BLaER1 (cell line): ENCODE measurements at regions not wholly inside any gene's neighbourhood (a gene's known extent, or its start where the extent isn't known, plus 50 kb on each side); places are given as distances from the start of the nearest gene placed in this dataset.

Experiments
- H3K27ac ChIP-seq: shearing (Covaris generic); formaldehyde crosslinking; 2 replicates; pipeline ENCODE4 v1.8.1; 2022
- H3K27me3 ChIP-seq: shearing (Covaris generic); formaldehyde crosslinking; 2 replicates; pipeline ENCODE4 v1.8.1; 2022
- H3K36me3 ChIP-seq: shearing (Covaris generic); formaldehyde crosslinking; 2 replicates; pipeline ENCODE4 v1.8.1; 2022
- H3K4me1 ChIP-seq: shearing (Covaris generic); formaldehyde crosslinking; 2 replicates; pipeline ENCODE4 v1.8.1; 2022
- H3K4me2 ChIP-seq: shearing (Covaris generic); formaldehyde crosslinking; 2 replicates; pipeline ENCODE4 v1.8.1; 2022
- H3K4me3 ChIP-seq: shearing (Covaris generic); formaldehyde crosslinking; 2 replicates; pipeline ENCODE4 v1.8.1; 2022
- H3K9ac ChIP-seq: shearing (Covaris generic); formaldehyde crosslinking; 2 replicates; pipeline ENCODE4 v1.8.1; 2022
- H3K9me3 ChIP-seq: shearing (Covaris generic); formaldehyde crosslinking; 2 replicates; pipeline ENCODE4 v1.8.1; 2022
- H4K20me1 ChIP-seq: shearing (Covaris generic); formaldehyde crosslinking; 2 replicates; pipeline ENCODE4 v1.8.1; 2022
- Cebpa-rat ChIP-seq: shearing (Covaris generic); IDR thresholded peaks from 2 replicates; pipeline ENCODE4 v1.8.1; 2022

DNA sequence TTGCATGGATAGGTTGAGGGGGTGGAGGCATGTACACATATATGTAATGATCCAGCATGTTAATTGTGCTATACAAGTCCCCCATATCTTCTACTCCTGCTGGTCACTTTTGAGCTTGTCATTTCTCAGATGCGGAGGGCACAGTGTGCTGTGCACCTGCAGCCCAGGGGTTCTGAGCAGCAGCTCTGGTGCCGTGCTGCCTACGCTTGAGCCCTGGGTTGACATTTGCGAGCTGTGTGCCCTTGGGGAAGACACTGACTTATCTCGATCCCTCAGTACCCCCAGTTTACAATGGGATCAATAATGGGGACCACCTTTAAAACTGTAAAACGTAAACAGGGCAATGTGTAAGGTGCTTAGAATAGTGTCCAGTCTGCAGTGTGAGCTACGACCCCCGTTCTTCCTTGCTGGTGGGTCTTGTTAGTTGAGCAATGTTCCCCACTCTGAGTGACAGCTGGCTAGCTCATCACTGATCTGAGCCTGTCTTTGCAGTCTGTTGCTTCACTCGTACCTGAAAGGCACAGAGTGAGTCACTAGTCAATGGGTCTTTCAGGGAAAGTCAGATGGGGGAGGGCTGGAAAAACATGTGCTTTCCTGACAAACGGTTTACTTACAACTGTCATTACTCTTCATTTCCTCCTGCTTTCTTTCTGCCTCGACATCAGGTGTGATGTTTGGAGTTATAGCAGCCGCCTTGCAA, 91.7 kb downstream of the SLC2A10 start:
- H3K27ac ChIP-seq: no peak overlapping the region
- TF ChIP-seq Cebpa-rat: no peak
- H4K20me1 ChIP-seq: no peaks in the 10 kb centered on the region
- peaks cover 11% of the 10 kb centered on the region; the same call in 1 of the 2 replicates for H3K27me3 ChIP-seq
- no peaks in the 10 kb centered on the region for H3K4me1 ChIP-seq
- H3K4me2 ChIP-seq: no peak overlapping the region
- H3K9me3 ChIP-seq: no peaks in the 10 kb centered on the region
- no peaks in the 10 kb centered on the region for H3K36me3 ChIP-seq
- H3K4me3 ChIP-seq: no peak overlapping the region
- no peak overlapping the region for H3K9ac ChIP-seq

DNA sequence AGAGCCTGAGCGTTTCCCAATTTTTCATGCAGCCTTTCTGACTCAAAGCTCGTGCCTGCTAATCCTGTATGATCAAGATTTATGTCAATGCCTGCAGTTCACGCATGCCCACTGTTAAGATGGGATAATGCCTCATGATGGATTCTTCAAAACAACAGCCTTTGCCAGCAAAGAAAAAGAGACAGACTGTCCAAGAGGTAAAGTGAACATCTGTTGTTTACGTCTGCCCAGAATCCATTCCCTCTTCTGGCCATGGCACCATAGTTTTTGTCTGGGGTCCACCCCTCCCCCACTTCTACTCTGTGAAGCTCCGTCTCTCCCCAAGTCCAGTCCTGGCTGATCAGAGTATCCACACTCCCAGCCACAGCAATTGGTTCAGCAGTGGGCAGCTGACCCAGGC, 91.9 kb upstream of the EYA2 start:
- Histone ChIP-seq H3K4me3 (no peak overlapping the region), H3K36me3 (no peaks in the 10 kb centered on the region), H3K27ac (no peak overlapping the region), H3K27me3 (peaks cover 11% of the 10 kb centered on the region; the same call in 1 of the 2 replicates), H4K20me1 (no peaks in the 10 kb centered on the region), H3K4me1 (no peaks in the 10 kb centered on the region), H3K4me2 (no peak overlapping the region), H3K9ac (no peak overlapping the region), H3K9me3 (no peaks in the 10 kb centered on the region)
- no peak for TF ChIP-seq Cebpa-rat

DNA sequence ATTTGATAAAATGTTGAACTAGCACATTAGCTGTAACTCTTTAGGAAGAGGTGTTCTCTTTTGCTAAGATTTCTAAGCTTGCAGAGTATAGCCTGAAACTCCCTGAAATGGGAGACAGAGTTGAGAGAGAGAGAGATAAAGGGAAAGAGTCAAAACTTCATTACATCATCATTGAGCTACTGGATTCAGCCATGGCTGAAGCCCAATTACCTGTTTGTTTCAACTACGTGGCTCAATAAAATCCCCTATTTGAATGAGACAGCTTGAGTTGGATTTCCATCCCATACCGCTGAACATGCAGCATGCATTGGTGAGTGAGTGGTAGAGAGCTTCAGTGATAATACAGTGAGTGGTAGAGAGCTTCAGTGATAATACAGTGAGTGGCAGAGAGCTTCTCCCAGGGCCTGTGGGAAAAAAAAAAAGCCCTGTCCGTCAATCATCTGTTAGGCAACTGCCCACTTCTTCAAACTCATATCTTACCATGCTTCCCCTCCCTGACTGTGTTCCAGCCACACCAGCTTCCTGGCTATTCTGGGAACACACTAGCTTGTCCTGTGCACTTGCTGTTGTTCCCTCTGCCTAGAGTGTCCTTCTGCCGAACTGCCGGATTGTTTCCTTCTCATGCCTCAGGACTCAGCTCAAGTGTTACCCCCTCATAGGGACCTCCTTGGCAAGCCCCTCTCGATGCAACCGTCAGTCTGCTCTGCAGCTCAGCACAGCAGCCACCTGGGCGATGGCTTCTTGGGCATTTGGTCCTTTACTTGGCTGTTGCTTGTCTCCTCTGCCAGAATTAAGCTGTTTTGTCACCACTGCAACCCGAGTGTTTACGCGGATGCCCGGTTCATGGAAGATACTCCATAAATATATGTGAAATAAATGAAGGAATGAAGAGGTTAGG, 91.3 kb upstream of the EYA2 start:
- Histone ChIP-seq H3K27ac (no peak overlapping the region), H4K20me1 (no peaks in the 10 kb centered on the region), H3K9me3 (no peaks in the 10 kb centered on the region), H3K4me2 (no peak overlapping the region), H3K4me3 (no peak overlapping the region), H3K36me3 (no peaks in the 10 kb centered on the region), H3K27me3 (peaks cover 11% of the 10 kb centered on the region; the same call in 1 of the 2 replicates), H3K9ac (no peak overlapping the region), H3K4me1 (no peaks in the 10 kb centered on the region)
- no peak for TF ChIP-seq Cebpa-rat

DNA sequence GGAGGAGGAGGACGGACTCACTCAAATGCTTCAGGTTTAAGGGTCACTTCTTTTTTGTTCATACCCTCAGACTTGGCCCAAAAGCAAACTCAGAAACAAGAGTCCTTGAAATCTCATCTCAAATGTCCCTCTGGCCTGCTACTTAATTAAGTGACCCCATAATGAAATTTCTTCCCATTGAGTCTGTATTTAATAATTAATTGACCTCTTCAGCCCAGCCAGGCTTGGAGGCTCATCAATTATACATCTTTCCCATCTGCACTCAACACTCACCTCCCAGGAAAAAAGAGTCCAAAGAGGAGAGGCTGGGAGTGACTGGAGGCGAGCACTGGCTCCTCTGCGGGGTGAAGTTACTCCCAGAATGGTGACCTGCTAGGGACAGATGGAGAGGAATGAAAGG, 90.5 kb upstream of the EYA2 start:
- H3K27me3 ChIP-seq: peaks cover 11% of the 10 kb centered on the region; the same call in 1 of the 2 replicates
- no peak for TF ChIP-seq Cebpa-rat
- H3K9ac ChIP-seq: no peak overlapping the region
- H4K20me1 ChIP-seq: no peaks in the 10 kb centered on the region
- H3K4me3 ChIP-seq: no peak overlapping the region
- H3K4me1 ChIP-seq: no peaks in the 10 kb centered on the region
- H3K4me2 ChIP-seq: no peak overlapping the region
- H3K36me3 ChIP-seq: no peaks in the 10 kb centered on the region
- H3K27ac ChIP-seq: no peak overlapping the region
- H3K9me3 ChIP-seq: no peaks in the 10 kb centered on the region

DNA sequence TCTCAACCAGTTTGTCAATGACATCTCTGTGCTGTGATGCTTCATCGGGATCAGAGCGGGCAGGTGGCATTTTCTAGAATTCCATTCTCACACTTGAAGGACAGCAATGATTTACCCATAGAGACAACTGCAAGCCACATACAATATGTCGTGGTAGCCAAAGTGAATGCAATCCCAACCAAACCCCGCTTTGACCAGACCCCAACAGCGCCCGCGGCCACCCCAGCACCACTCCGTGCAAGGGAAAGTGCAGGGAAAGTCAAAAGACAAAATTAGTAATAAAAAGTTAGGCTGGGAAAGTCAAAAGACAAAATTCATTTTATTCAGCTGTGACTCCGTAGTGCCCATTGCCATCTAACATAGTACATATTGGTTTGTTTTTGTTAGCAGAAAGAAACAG, 88.8 kb upstream of the EYA2 start:
- Histone ChIP-seq H3K27ac (no peak overlapping the region), H3K36me3 (no peaks in the 10 kb centered on the region), H3K4me2 (no peak overlapping the region), H3K4me1 (no peaks in the 10 kb centered on the region), H4K20me1 (no peaks in the 10 kb centered on the region), H3K9me3 (no peaks in the 10 kb centered on the region), H3K4me3 (no peak overlapping the region), H3K9ac (no peak overlapping the region), H3K27me3 (peaks cover 18% of the 10 kb centered on the region)
- TF ChIP-seq Cebpa-rat: no peak

DNA sequence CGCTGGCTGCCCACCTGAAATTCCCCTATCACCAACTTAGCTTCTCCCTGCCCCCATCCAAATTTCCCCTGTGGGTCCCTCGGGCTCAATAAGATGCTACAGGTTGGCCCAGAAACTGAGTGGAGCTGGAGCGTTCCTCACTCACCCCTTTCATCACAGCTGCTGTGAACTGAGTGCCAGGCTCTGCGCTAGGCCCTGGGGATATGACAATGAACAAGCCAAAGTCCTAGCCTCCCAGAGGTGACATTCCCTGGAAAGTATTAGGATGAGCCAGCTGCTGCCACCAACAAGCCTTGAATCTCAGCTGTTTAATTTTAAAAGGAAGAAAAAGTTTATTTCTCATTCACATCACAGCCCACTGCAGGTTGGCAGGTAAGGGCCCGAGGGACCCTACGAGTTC, 86.6 kb upstream of the EYA2 start:
- Histone ChIP-seq H3K4me2 (no peak overlapping the region), H3K4me1 (peaks cover 4% of the 10 kb centered on the region; the same call in 1 of the 2 replicates), H3K27ac (no peak overlapping the region), H4K20me1 (no peaks in the 10 kb centered on the region), H3K36me3 (no peaks in the 10 kb centered on the region), H3K27me3 (peaks cover 29% of the 10 kb centered on the region), H3K4me3 (no peak overlapping the region), H3K9ac (no peak overlapping the region), H3K9me3 (no peaks in the 10 kb centered on the region)
- no peak for TF ChIP-seq Cebpa-rat

DNA sequence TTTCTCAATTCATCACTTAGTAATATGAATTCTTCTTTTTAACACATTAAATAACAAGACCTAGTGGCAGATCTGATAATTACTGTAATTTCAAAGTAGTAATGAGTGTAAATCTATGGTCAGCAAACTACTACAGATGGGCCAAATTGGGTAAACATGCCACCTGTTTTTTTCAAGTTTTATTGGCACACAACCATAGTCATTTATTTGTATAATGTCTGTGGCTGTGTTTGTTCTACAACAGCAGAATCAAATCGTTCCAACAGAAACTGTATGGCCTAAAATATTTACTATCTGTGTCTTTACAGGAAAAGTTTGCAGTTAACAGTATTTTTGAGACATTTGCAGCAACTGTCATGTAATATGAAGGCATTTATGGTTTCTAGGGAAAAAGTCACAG, 86.1 kb upstream of the EYA2 start:
- no peak overlapping the region for H3K4me2 ChIP-seq
- no peaks in the 10 kb centered on the region for H4K20me1 ChIP-seq
- TF ChIP-seq Cebpa-rat: no peak
- peaks cover 4% of the 10 kb centered on the region; the same call in 1 of the 2 replicates for H3K4me1 ChIP-seq
- no peak overlapping the region for H3K9ac ChIP-seq
- no peak overlapping the region for H3K27ac ChIP-seq
- peaks cover 26% of the 10 kb centered on the region for H3K27me3 ChIP-seq
- no peaks in the 10 kb centered on the region for H3K36me3 ChIP-seq
- H3K4me3 ChIP-seq: no peak overlapping the region
- H3K9me3 ChIP-seq: no peaks in the 10 kb centered on the region

DNA sequence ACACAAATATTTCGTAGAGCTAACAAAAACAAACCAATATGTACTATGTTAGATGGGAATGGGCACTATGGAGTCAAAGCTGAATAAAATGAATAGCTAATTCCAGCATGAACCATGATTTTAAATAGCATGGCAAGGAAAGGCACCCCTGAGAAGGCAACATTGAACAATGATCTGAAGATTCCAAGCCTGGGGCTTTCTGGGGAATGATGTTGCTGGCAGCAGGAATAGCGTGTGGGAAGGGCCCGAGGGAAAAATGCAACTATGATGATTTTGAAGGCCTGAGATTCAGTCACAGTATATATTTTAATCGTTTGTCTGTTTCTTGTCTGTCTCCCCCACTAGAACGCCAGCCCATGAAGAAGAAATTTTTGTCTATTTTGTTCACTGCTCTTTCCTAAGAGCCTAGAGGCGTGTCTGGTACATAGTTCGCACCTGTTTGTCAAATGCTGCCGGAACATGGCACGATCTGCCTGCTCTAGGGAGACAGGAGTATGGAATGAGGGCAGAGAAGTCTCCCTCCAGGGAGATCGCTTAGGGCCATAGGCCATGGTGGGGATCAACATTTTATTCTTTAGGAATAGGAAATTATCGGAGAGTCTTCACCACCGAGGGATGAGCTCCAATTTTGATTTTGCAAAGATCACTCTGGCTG, 84.8 kb upstream of the EYA2 start:
- no peak overlapping the region for H3K4me3 ChIP-seq
- peaks cover 11% of the 10 kb centered on the region for H3K4me1 ChIP-seq
- H3K4me2 ChIP-seq: no peak overlapping the region
- no peaks in the 10 kb centered on the region for H3K9me3 ChIP-seq
- peaks cover 18% of the 10 kb centered on the region for H3K27me3 ChIP-seq
- H3K36me3 ChIP-seq: no peaks in the 10 kb centered on the region
- H3K27ac ChIP-seq: no peak overlapping the region
- no peak for TF ChIP-seq Cebpa-rat
- no peak overlapping the region for H3K9ac ChIP-seq
- no peaks in the 10 kb centered on the region for H4K20me1 ChIP-seq

DNA sequence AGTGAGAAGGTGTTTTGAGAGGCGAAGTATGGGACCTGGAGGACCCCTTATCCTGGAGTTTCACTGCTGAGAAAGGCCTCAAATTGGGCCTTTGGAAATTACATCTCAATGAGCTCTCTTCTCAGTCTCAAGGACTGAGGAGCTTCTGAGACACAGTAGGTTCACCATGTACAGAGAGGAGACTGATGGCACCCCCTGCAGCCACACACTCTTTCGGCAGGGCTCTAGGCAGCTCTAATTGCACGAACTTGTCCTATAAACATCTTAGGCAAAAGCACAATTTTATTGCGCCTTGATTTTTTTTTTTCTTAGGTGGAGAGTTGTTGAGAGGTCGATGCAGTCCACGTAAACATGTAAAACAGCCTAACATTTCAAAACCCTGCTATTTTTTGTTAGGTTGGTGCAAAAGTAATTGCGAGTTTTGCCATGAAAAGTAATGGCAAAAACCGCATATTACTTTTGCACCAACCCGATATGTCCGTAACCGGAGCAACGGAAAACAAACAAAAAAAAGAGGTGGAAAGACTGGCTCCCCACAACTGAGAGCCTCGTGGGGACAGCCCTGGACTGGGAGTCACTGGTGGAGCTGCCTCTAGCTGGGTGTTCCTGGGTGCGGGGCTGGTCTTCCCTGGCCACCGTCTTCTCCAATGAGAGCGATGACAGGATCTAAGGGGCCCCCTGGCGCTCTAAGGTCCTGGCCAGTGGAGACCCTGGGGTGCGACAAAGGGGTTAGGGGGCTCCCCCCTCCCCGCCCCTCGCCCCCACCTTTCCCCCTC, 84.0 kb upstream of the EYA2 start:
- peaks cover 16% of the 10 kb centered on the region for H3K4me1 ChIP-seq
- H3K9ac ChIP-seq: no peak overlapping the region
- H3K36me3 ChIP-seq: no peaks in the 10 kb centered on the region
- H3K27ac ChIP-seq: no peak overlapping the region
- no peaks in the 10 kb centered on the region for H4K20me1 ChIP-seq
- no peak for TF ChIP-seq Cebpa-rat
- peaks cover 18% of the 10 kb centered on the region for H3K27me3 ChIP-seq
- H3K4me2 ChIP-seq: no peak overlapping the region
- H3K4me3 ChIP-seq: no peak overlapping the region
- H3K9me3 ChIP-seq: no peaks in the 10 kb centered on the region
